GM23338 (cell line): ENCODE measurements at regions not wholly inside any gene's neighbourhood (a gene's known extent, or its start where the extent isn't known, plus 50 kb on each side); places are given as distances from the start of the nearest gene placed in this dataset.

ENCODE experiments used
- CREB1 ChIP-seq: fragments of 250-450 bp; sonication (Bioruptor Pico); IDR thresholded peaks from 2 replicates; pipeline ENCODE4 v1.5.0; 2020; ENCODE audit warnings: low read depth, mild to moderate bottlenecking, moderate library complexity
- CTCF ChIP-seq, 2 experiments: fragments of 200-600 bp in 1 of 2; sonication (generic) in 1 of 2; conservative IDR thresholded peaks; 2 replicates each; pipeline versions ENCODE4 v1.5.1 to v1.6.1; 2016 to 2017; ENCODE audit warnings: antibody characterized with exemption in 2 of 2, low read depth in 2 of 2, mild to moderate bottlenecking in 2 of 2, moderate library complexity in 1 of 2
- ETS1 ChIP-seq: IDR thresholded peaks from 2 replicates; pipeline ENCODE4 v1.6.1; 2016; ENCODE audit warnings: antibody characterized with exemption
- EZH2 ChIP-seq: fragments of 200-600 bp; sonication (generic); IDR thresholded peaks from one replicate; pipeline ENCODE4 v1.8.0; 2017; ENCODE audit warnings: antibody characterized with exemption, mild to moderate bottlenecking, low read depth; ENCODE audit not compliant: unreplicated experiment
- EZH2phosphoT487 ChIP-seq: fragments of 200-600 bp; sonication (generic); IDR thresholded peaks from one replicate; pipeline ENCODE4 v1.8.1; 2018; ENCODE audit warnings: antibody characterized with exemption; ENCODE audit not compliant: unreplicated experiment
- JUNB ChIP-seq: IDR thresholded peaks from one replicate; pipeline ENCODE4 v1.6.1; 2016; ENCODE audit warnings: antibody characterized with exemption; ENCODE audit not compliant: unreplicated experiment
- NANOG ChIP-seq: IDR thresholded peaks from 2 replicates; pipeline ENCODE4 v1.6.1; 2016; ENCODE audit warnings: antibody characterized with exemption, borderline replicate concordance
- POLR2AphosphoS5 ChIP-seq: IDR thresholded peaks from 2 replicates; pipeline ENCODE4 v1.6.1; 2016; ENCODE audit warnings: antibody characterized with exemption, low read depth
- REST ChIP-seq: IDR thresholded peaks from one replicate; pipeline ENCODE4 v1.6.1; 2018; ENCODE audit warnings: antibody characterized with exemption; ENCODE audit not compliant: unreplicated experiment
- ZNF114 ChIP-seq: fragments of 250-450 bp; sonication (Bioruptor Pico); IDR thresholded peaks from 2 replicates; pipeline ENCODE4 v1.5.0; 2020; ENCODE audit warnings: mild to moderate bottlenecking, moderate library complexity
- ZNF331 ChIP-seq: fragments of 250-450 bp; sonication (Bioruptor Pico); IDR thresholded peaks from 2 replicates; pipeline ENCODE4 v1.5.0; 2020; ENCODE audit warnings: low read depth, mild to moderate bottlenecking, moderate library complexity
- ZNF462 ChIP-seq: fragments of 250-450 bp; sonication (Bioruptor Pico); IDR thresholded peaks from 2 replicates; pipeline ENCODE4 v1.5.0; 2020; ENCODE audit warnings: mild to moderate bottlenecking, moderate library complexity

- no peak for TF ChIP-seq CTCF (conservative IDR thresholded peaks at IDR 0.05; ENCODE audit: low read depth in 2 of 2)
- no peak for TF ChIP-seq CREB1 (CRISPR knock-in tag)
- TF ChIP-seq EZH2 = no peak
- no peak for TF ChIP-seq POLR2AphosphoS5
- no peak for TF ChIP-seq JUNB
- TF ChIP-seq ETS1 = no peak
- TF ChIP-seq REST = no peak
- no peak for TF ChIP-seq ZNF114 (CRISPR knock-in tag)
- no peak for TF ChIP-seq EZH2phosphoT487
- no peak for TF ChIP-seq NANOG
- TF ChIP-seq ZNF462 (CRISPR knock-in tag) = no peak
- TF ChIP-seq ZNF331 (CRISPR knock-in tag) = no peak
These were observed 499.0 kb upstream of the UBE2E2 start for GRCh38 chr3:22704166-22704565.
